ENCODE measurements at regions not wholly inside any gene's neighbourhood (a gene's known extent, or its start where the extent isn't known, plus 50 kb on each side); places are given as distances from the start of the nearest gene placed in this dataset.

DNA sequence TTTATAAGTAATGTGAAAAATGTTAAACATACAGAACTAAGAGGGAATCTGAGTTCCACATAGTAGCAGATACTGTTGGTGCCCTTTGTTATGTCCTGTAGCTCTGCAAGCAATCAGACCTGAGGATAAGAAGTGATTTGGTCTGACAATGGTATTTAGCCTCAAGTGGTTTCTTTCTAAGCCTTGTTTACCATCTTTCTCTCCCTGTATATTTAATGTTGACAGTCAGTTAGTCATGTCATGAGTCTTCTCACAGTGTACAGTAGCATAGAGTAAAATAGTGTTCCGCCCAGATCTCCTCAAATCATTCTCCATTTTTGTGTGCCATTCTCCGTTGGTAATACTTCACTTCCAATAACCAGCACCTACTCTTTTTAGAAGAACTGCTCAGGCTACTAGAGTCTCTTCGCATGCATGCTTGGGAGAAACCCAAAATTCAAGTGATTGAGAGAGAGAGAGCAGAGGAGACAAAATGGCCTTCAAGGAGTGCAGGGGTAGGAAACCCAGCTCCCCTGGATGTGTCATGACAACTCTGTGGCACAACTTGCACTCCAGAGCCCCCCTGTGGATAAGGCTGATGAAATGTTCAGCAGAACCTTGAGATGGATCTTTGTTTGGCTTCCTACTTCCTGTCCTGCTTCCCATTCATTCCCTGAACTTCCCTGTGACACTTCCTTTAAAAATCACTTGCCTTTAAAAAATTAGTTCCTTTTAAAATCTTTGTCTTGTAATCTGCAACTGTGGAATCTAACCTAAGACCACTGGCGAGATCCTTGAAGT lies 129.2 kb upstream of the FST start (continued):
- TF ChIP-seq EGR1 (IDR thresholded peaks at IDR 0.05; ENCODE audit: low read depth in 2 of 2) = no peak
- TF ChIP-seq, protein P1, sequence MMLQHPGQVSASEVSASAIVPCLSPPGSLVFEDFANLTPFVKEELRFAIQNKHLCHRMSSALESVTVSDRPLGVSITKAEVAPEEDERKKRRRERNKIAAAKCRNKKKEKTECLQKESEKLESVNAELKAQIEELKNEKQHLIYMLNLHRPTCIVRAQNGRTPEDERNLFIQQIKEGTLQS (IDR thresholded peaks at IDR 0.05) = no peak

DNA sequence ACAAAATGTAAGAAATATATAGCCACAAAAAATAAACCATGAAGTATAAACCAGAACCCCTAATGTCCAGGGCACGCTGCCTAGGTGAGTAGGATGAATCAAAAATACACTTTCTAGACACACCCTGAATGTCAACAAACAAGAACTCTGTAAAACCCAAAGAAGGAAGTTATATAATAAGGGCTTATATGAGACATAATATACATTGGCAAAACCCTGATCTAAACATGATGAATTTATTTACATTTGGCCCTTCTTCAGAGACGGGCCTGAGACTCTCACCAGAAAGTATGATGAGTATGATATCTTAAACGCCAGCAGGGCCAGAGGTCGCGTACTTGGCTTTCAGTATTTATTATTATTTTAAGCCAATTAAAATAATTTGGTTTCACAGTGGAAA lies 125.1 kb upstream of the FST start:
- no peak for DNase-seq (ENCODE audit: low spot score)
- no peak overlapping the region for H3K9ac ChIP-seq (ENCODE audit: low read depth in 1 of 2, low read length in 2 of 2)
- H3K4me1 ChIP-seq (ENCODE audit: control insufficient read depth in 4 of 4, insufficient read depth in 4 of 4, low read length in 3 of 4) = no peaks in the 10 kb centered on the region
- no peak overlapping the region for H3K4me3 ChIP-seq (ENCODE audit: low read depth in 1 of 3, low read length in 3 of 3)
- H3K9me3 ChIP-seq (ENCODE audit: control insufficient read depth in 4 of 4, low read length in 3 of 4) = no peaks in the 10 kb centered on the region
- H3K36me3 ChIP-seq (ENCODE audit: control insufficient read depth in 4 of 4, insufficient read depth in 3 of 4, low read depth in 1 of 4, low read length in 3 of 4) = no peaks in the 10 kb centered on the region
- WGBS = 66% methylated on average over 5 of the region's 5 CpGs
- no peak for TF ChIP-seq RAD21 (IDR thresholded peaks at IDR 0.05)
- no peak for TF ChIP-seq RXRA (IDR thresholded peaks at IDR 0.05)
- TF ChIP-seq, protein P1 (IDR thresholded peaks at IDR 0.05) = no peak
- no peak for TF ChIP-seq YY1 (IDR thresholded peaks at IDR 0.05)
- no peak for TF ChIP-seq JUND (IDR thresholded peaks at IDR 0.05)
- no peak for TF ChIP-seq TAF1 (conservative IDR thresholded peaks at IDR 0.05)
- TF ChIP-seq FOXA1 (IDR thresholded peaks at IDR 0.05) = no peak
- TF ChIP-seq, protein P2, sequence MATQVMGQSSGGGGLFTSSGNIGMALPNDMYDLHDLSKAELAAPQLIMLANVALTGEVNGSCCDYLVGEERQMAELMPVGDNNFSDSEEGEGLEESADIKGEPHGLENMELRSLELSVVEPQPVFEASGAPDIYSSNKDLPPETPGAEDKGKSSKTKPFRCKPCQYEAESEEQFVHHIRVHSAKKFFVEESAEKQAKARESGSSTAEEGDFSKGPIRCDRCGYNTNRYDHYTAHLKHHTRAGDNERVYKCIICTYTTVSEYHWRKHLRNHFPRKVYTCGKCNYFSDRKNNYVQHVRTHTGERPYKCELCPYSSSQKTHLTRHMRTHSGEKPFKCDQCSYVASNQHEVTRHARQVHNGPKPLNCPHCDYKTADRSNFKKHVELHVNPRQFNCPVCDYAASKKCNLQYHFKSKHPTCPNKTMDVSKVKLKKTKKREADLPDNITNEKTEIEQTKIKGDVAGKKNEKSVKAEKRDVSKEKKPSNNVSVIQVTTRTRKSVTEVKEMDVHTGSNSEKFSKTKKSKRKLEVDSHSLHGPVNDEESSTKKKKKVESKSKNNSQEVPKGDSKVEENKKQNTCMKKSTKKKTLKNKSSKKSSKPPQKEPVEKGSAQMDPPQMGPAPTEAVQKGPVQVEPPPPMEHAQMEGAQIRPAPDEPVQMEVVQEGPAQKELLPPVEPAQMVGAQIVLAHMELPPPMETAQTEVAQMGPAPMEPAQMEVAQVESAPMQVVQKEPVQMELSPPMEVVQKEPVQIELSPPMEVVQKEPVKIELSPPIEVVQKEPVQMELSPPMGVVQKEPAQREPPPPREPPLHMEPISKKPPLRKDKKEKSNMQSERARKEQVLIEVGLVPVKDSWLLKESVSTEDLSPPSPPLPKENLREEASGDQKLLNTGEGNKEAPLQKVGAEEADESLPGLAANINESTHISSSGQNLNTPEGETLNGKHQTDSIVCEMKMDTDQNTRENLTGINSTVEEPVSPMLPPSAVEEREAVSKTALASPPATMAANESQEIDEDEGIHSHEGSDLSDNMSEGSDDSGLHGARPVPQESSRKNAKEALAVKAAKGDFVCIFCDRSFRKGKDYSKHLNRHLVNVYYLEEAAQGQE (IDR thresholded peaks at IDR 0.05) = no peak
- no peak overlapping the region for H3K27ac ChIP-seq (ENCODE audit: low read depth in 1 of 2, low read length in 2 of 2)
- no peaks in the 10 kb centered on the region for H3K27me3 ChIP-seq (ENCODE audit: control insufficient read depth in 4 of 4, insufficient read depth in 4 of 4, low read length in 3 of 4)

DNA sequence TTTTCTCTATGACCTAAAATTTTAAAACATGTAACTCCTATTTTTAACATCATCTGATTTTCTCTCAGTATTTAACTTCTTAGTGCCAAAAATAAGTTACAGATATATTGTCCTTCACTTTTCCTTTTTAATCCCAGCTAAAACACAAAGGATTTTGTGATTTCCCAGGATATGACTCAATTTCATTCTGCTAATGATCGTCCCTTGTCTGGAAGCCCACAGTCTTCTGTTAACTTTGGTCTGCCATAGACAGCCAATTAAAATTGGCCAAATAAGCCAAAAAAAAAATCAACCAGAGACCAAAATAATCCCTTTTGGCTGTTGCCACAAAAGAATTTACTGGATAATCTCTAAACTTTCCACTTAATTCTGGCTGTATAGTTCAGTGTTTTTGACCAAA lies 124.5 kb upstream of the FST start:
- Histone ChIP-seq H3K9ac (ENCODE audit: low read depth in 1 of 2, low read length in 2 of 2) (no peak overlapping the region), H3K27me3 (ENCODE audit: control insufficient read depth in 4 of 4, insufficient read depth in 4 of 4, low read length in 3 of 4) (no peaks in the 10 kb centered on the region), H3K4me1 (ENCODE audit: control insufficient read depth in 4 of 4, insufficient read depth in 4 of 4, low read length in 3 of 4) (no peaks in the 10 kb centered on the region), H3K9me3 (ENCODE audit: control insufficient read depth in 4 of 4, low read length in 3 of 4) (no peaks in the 10 kb centered on the region), H3K36me3 (ENCODE audit: control insufficient read depth in 4 of 4, insufficient read depth in 3 of 4, low read depth in 1 of 4, low read length in 3 of 4) (no peaks in the 10 kb centered on the region), H3K27ac (ENCODE audit: low read depth in 1 of 2, low read length in 2 of 2) (no peak overlapping the region), H3K4me3 (ENCODE audit: low read depth in 1 of 3, low read length in 3 of 3) (no peak overlapping the region)
- 89% methylated on average over 1 of the region's 1 CpG for WGBS
- DNase-seq (ENCODE audit: low spot score) = no peak
- TF ChIP-seq EGR1 (IDR thresholded peaks at IDR 0.05; ENCODE audit: low read depth in 2 of 2) (no peak), SP1 (IDR thresholded peaks at IDR 0.05) (no peak), FOXA1 (IDR thresholded peaks at IDR 0.05) (no peak), HNF4G (IDR thresholded peaks at IDR 0.05) (no peak), YY1 (IDR thresholded peaks at IDR 0.05) (no peak), HNF4A (conservative IDR thresholded peaks at IDR 0.05) (no peak), TAF1 (conservative IDR thresholded peaks at IDR 0.05) (no peak), NR2F2 (IDR thresholded peaks at IDR 0.05) (no peak), JUND (IDR thresholded peaks at IDR 0.05) (no peak), RXRA (IDR thresholded peaks at IDR 0.05) (no peak), RAD21 (IDR thresholded peaks at IDR 0.05) (no peak), GABPA (IDR thresholded peaks at IDR 0.05 in 1 of 2, conservative IDR thresholded peaks at IDR 0.05 in 1 of 2) (no peak), FOXA2 (IDR thresholded peaks at IDR 0.05) (no peak)
- TF ChIP-seq, protein P3, sequence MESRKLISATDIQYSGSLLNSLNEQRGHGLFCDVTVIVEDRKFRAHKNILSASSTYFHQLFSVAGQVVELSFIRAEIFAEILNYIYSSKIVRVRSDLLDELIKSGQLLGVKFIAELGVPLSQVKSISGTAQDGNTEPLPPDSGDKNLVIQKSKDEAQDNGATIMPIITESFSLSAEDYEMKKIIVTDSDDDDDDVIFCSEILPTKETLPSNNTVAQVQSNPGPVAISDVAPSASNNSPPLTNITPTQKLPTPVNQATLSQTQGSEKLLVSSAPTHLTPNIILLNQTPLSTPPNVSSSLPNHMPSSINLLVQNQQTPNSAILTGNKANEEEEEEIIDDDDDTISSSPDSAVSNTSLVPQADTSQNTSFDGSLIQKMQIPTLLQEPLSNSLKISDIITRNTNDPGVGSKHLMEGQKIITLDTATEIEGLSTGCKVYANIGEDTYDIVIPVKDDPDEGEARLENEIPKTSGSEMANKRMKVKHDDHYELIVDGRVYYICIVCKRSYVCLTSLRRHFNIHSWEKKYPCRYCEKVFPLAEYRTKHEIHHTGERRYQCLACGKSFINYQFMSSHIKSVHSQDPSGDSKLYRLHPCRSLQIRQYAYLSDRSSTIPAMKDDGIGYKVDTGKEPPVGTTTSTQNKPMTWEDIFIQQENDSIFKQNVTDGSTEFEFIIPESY (IDR thresholded peaks at IDR 0.05) = no peak
- TF ChIP-seq, protein P4, sequence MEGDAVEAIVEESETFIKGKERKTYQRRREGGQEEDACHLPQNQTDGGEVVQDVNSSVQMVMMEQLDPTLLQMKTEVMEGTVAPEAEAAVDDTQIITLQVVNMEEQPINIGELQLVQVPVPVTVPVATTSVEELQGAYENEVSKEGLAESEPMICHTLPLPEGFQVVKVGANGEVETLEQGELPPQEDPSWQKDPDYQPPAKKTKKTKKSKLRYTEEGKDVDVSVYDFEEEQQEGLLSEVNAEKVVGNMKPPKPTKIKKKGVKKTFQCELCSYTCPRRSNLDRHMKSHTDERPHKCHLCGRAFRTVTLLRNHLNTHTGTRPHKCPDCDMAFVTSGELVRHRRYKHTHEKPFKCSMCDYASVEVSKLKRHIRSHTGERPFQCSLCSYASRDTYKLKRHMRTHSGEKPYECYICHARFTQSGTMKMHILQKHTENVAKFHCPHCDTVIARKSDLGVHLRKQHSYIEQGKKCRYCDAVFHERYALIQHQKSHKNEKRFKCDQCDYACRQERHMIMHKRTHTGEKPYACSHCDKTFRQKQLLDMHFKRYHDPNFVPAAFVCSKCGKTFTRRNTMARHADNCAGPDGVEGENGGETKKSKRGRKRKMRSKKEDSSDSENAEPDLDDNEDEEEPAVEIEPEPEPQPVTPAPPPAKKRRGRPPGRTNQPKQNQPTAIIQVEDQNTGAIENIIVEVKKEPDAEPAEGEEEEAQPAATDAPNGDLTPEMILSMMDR (IDR thresholded peaks at IDR 0.05; ENCODE audit: low read depth, low read length, missing input control) = no peak
- TF ChIP-seq, protein P5, sequence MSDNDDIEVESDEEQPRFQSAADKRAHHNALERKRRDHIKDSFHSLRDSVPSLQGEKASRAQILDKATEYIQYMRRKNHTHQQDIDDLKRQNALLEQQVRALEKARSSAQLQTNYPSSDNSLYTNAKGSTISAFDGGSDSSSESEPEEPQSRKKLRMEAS (IDR thresholded peaks at IDR 0.05) = no peak
- TF ChIP-seq, protein P2 (IDR thresholded peaks at IDR 0.05) = no peak

Measured in liver (tissue), 8 donors.